HG02763 (cell line): ENCODE measurements at regions not wholly inside any gene's neighbourhood (a gene's known extent, or its start where the extent isn't known, plus 50 kb on each side); places are given as distances from the start of the nearest gene placed in this dataset.

ENCODE experiments used
- ATAC-seq: cut with Tn5 transposase; IDR thresholded peaks from one replicate; pipeline ENCODE4 v1.9.1; 2021; ENCODE audit warnings: mild to moderate bottlenecking, moderate library complexity; ENCODE audit not compliant: unreplicated experiment

DNA sequence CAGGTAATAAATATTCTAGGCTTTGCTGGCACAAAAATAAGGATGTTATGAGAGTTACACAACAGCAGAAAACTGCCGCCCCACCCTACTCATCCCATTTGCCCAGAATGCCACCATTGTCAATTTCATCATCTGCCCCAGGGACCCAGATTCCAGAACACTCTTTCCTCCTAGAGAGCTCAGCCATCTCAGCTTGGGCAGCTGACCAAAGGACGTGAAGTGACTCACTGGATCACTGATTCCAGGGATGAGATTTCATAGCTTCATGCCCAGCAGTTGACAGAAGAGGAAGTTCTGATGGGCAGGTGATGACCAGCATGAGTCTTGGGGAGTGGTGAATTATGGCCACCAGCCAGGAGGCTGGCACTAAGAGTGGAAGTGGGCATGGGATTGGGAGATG lies 450.3 kb downstream of the RMST start:
- no peak for ATAC-seq

DNA sequence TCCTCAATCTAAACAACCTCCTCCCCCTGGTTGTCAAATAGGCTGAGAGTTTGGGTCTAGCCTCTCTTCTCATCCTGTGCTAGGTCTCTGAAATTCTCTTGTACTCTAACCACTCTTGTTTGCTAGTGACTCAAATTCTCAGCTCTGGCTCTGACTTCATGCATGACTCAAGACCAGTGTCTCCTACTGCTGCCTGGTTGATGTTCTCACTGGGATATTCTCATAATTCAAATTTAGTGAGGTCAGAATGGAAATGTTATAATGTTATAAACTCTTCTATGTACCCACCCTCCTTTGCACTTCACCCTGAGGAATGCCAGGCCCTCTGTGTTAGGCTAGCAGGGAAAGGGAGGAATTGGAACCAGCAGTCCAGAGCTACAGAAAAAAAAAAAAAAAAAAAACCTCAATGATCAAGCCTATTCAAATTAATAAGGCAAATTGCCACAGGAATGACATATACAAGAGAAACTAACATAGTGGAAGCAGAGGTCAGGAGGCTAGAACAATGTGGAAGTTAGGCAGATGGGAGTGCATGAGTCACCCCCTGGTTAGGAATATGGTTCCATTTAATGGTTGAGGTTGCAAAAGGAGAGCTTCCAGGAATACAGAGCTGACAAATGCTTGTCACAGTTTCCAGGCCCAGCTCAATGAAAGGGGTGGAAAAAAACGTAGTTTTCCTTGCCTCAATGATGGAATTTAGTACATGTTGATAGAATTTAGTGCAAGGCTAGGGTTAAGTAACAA lies 459.5 kb downstream of the RMST start:
- no peak for ATAC-seq

DNA sequence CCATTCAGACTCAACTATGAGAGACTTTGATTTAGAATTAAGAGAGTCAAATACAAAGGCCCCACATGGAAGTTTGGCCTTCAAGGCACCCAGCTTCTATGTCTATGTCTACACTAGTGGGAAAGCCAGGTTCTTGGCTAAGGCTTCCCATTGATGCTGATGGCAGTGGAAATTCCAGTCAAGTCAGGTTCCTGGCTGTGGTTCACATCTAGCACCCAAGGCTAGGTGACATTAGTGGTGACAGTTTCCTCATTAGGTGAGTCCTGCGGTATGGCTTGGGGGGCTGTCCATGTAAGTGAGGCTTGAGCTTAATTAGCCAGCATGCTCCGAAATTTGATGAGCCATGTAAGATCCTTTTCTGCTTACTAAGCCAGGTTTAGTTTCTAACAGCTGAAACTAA lies 460.9 kb downstream of the RMST start:
- ATAC-seq, result no peak

DNA sequence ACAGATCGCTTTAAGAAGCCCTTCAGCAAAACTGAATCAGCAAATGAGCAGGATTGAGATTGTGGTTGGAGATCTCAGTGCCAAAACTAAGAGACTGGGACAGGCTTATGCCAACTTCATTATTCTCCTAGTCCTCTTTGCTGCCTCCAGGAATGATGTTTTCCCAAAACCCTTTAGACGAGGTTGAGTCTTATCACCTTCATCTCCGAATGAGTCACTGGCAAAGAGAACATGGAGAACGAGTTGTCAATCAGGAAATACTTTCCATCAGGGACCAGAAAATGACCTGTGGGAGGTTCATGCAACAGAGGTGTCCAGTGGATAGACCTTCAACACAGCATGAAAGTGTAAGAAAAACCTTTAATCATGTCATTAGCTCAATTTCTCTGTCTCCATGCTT lies 461.5 kb downstream of the RMST start:
- no peak for ATAC-seq

DNA sequence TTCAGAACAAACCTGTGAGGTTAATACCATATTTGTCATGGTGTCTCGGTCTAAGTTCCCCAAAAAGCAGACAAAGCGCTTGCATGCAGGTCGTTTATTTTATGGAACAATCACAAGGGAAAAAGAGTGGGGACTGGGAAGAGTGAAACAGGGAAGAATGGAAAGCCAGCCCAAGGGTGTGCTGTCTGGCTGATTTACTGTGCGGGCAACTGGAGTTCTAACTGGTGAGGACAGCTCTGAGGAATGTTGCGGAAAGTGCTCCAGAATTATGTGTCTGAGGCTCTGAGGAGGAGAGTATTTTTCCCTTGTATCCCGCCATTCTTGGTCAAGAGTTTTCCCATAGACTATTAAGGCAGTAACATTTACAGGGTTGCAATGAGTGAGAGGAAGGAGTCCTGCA lies 465.4 kb downstream of the RMST start:
- ATAC-seq, result no peak

DNA sequence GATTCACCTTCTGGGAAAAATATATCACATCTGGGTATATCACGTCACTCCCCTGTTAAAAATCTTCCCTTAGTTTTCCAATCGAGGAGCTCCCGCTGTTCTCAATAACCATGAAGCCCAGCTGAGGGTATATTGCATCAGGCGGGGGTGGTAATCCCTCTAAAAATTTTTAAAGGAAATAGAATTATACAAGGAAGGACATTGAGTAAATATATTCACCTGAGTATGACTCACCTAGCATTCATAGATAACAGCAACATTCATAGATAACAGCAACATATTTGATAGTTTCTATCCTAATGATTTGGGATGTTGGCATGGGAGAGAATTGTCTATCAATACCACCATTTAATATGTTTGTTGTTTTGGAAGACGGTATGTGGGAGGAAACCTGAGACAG lies 473.6 kb downstream of the RMST start:
- no peak for ATAC-seq

DNA sequence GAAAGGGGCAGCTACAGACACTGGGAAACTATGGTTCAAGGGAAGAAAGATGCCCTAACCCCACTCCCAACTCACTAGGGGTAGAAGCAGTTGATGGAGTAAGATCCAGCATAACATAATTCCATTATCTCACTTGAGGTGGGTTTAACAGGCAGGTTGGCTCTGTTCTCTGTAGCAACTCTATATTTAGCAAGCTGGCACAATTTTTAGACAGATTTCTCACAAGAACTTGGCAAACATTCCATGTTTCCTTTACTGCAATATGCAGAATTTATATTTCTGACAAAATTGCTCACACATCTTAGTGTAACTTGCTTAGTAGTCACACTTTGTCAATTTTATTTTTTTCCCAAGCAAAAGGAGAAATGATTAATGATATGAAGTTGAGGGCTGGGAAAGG lies 475.4 kb downstream of the RMST start:
- ATAC-seq, result no peak

DNA sequence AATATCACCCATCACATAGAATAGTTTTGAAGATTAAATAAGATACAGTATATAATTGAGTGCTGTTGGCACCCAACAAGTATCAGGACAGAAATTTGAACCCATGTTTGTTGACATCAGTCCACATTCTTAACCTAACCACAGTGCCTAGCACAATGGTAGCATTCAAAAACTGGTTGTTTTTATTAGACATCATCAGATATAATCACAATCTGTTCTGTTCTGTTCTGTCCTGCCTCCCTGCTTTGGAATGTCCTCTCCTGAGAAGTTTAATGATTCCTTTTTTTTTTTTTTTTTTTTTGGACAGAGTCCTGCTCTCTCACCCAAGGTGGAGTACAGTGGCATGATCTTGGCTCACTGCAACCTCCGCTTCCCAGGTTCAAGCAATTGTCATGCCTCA lies 476.6 kb downstream of the RMST start:
- ATAC-seq, result no peak

DNA sequence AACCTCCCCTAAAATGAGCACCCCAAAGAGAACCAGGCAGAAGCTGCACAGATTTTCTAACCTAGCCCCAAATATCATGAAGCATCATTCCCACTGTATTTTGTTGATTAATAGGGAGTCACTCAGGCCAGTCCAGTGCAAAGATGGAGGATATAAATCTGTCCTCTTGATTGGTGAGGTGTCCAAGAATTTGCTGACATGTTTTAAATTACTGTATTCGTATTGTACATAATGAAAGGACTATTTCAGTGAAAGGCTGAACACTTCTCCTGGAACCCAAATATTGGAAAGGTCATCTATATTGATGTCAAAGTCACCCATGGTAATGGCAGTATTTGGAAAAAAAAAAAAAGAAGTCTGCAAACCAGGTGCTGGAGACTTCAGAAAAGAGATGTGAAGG lies 477.5 kb downstream of the RMST start:
- no peak for ATAC-seq

DNA sequence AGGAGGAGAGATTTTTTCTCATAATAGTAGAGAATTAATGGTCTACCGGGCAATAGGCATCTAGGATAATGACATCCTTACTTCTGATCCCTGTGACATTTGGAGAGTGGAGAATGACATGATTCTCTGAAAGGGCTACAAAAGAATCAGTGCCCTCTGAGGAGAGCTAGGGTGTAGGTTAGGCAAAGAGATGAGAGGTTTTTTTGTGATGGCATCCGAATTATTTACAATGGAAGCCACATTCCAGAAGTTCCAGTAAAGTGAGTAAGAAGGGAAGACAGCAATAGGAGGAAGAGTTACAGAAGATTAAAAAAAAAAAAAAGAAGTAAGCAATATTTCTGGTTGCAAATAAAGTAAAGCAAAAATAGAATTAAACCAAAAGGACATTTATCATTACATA lies 478.0 kb downstream of the RMST start:
- ATAC-seq, result no peak

DNA sequence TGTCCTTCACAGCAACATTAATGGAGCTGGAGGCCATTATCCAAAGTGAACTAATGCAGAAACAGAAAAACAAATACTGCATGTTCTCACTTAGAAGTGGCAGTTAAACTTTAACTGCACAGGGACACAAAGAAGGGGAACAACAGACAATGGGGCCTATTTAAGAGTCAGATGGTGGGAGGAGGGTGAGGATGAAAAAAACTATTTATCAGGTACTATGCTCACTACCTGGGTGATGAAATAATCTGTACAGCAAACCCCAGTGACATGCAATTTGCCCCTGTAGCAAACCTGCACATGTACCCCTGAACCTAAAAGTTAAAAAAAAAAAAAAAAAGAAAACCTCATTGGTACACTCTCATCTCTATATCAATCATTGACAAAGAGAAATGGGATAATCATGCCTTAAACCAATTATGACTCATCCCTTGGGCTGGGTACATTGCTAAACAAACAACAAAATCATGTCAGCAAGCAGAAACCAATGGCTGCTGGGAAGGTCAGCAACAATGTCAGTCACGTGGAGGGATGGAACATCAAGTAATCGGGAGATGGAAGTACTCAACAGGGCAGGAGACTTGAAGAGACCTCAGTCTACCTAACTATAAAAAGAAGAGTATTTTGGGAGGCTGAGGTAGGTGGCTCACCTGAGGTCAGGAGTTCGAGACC lies 479.2 kb downstream of the RMST start:
- no peak for ATAC-seq

DNA sequence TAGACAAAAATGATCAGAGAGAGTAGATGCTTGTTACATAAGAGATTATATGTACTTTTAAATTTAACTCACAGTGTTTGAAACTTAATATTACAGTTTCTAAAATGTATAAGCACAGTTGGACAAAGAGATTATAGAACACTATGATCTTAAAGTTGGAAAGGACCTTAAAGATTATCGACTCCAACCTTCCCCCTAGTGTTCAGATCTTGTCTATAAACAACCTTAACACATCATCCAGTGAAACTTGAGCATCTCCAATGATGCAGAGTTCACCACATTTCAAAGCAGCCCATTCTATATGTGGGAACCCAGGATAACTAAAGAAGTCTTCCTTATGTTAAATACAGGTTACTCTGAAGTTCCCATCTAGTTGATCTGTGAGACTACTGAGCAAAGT lies 480.8 kb downstream of the RMST start:
- ATAC-seq, result no peak

DNA sequence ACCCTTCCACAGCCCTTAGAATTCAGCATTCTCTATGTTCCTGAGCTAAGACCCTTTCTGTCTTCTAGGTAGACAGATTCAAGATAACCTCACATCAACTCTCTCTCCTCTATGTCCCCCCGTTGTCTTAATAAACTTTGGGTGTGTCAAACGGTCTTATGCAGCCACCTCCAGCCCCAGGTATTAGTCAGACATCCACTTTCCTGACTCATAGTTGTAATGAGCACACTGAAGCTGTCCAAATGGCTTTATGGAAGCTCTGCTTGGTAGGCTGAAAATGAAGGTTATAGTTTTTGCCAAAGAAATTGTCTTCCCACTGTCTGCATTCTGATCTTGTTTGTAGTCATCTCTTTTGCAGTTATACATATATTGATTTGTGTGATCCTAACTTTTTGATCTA lies 482.0 kb downstream of the RMST start:
- ATAC-seq, result no peak

DNA sequence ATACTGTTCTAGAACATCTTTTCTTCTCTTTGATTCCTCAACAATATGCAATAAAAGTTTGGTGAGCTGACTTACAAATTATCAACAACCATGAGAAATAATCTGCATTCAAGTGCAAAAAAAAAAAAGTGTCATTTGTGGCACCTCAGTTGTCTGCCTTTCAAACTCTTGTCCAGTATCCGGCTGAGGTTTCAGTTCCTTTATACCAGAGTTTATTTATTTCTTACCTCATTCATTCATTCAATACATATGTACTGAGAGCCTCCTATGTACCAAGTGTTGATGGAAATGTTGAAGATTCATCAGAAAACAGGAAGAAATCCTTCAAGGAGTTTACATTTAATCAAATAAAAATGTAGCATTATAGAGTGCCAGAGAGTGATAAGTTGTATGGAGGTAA lies 484.1 kb downstream of the RMST start:
- no peak for ATAC-seq

DNA sequence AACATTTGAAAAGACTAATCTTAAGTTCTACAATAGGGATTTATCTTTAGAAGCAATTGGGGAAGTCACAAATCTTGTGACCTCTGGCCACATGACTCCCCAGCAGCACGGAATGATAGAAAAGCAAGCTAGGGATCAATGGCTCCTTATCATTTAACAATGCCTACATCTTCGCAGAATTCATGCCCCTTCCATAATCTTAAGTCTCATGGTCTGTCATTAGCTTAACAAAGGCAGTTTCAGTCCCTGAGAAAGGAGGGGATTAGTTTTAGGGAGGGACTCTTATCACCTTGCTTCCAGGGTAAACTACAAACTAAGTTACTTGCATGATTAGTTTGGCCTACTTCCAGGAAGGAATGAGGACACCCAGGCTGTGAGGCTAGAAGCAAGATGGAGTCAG lies 486.0 kb downstream of the RMST start:
- no peak for ATAC-seq

DNA sequence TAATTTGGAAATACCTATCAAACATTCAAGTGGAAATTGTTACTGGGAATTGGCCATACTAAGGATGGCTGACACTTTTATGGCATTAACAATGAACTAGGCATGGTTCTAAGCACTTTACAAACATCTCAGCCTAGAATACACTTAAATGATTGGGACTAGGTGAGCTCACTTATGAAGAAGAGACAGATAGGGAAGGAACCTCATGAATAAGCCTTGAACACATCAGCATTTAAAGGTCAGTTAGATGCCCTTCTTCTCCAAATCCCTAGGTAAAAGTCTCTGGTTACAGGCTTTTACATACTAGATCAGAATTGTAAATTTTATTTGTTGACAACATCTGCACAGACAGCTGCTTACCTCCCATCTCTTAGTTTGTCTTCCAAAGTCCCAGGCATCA lies 488.6 kb downstream of the RMST start:
- ATAC-seq, result no peak

DNA sequence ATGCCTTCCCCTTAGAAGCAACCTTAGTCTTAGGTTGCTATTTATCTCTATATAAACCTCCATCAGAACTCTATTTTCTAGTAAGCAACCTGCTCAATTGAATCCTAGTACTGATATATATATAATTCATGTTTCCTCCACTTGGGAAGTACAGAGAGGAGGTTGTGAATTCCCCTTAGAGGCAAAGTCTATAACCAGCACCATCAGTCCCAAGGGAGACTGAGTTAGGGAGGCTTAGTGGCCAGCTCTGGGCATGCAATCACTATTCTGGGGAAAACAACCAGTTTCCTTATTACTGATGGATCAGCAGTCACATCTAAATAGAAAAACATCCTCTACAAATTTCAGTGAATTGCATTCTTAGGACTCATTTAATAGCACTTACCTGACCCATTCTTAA lies 489.1 kb downstream of the RMST start:
- ATAC-seq, result no peak

DNA sequence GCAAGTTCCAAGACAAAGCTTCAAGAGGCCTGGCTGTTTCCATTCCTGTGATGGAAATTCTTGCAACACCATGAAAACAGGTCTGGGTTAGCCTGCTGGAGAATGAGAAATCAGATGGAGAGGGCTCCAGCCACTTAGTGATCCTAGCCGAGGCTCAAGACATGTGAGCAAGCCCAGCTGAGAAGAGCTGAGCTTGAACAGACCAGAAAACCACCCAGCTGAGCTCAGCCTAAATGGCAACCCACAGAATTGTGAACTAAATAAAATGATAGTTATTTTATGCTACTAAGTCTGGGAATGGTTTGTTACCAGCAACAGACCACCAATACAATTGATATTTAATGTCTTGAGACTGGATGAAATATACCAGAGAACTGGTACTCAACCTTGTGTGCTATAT lies 494.5 kb downstream of the RMST start:
- no peak for ATAC-seq

DNA sequence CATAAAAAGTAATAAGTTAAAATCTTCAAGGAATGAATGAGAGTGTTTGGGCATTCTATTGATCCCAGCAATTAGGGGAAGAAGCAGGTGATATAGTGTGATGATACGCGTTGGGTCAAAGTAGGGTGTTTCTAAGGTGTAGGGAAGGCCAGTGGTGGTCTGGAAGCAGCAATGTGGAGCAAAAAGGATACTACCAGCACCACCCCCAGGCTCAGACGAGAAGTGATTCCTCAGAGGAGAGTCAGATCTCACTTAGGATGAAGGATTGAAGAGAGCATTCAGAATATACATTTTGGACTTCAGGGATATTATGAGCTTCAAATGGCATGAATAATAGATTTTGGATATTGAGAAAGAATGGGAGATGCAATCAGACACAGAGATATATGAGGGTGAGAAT lies 497.6 kb downstream of the RMST start:
- no peak for ATAC-seq

DNA sequence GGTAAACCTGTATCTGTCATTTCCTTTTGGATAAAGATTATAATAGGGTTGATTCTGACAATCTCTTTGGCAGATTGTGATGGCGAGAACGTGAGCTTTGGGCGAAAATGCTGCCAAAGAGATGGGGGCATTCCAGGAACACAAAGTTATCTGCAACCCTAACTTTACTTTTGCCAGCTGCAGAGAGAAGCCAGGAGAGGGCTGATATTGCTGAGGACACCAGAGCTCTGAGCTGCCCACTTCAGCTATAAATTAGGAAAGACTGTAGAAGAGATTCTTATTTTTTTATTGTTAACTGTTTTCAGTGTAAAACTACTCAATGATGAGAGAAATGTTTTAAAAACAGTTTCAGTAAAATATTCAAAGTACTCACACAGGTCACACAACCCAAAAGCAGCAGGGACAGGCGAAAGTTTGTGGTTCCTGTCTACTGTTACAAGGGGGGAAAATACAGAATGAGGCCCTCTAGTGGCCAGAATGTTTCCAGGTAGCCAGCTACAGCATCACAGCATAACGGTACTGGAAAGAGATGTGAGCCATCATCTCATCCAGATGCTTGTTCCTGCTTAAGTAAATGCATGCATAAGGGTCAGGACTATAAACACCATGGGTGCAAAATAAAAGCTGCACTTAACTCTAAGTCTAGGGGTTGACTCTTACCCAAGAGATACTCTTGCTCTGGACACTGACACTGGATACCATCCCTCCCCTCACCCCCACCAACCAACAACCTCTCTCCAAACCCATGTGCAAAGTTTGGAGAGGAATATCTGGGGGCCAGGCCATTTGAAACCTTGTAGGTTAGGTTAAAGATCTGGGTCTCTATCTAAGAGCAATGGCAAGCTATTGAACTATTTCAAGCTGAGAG lies 498.4 kb downstream of the RMST start:
- ATAC-seq, result peak; percentile 77

DNA sequence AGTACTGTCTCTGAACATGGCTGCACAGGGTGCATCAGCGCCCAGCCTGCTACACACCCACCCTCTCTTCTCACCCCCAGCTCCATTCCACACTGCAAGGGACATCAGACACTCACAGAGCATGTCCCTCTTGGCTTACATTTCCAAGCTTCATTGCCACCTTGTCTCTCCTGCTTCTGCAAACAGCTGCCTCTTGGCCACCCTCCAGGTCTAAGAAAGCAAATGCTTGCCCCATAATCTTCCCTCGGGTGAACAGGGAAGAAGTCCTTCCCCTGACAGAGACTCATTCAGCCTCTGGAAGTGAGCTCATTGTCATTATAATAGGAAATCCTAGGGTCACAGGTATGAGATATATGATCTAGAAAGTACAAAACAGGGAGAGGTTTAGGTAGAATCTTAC lies 505.2 kb downstream of the RMST start:
- no peak for ATAC-seq

DNA sequence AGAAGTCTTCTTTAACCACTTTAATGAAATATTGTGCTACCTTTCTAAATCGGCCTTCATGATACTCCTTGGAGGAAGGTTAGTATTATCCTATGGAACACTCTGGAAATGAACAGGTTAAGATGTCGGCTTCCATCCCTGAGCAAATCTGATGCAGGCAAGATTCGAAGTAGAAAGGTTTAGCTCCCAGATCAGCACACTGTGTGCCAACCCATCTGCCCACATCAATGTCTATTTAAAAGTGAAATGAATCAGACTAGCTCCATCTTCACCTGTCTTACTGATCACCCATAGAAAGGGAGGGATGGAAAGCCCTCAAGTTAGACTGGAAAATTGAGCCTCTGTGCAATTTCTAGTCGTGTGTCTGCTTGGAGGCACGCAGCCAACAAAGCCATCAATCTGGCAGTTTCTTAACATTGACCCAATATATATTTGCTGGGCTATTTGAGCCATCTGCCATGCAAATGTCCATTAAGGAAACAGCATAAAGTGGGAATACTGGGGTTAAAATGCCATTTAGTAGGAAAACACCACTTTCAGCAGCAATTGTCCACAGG lies 506.1 kb downstream of the RMST start:
- ATAC-seq, result no peak
